HepG2 (cell line): ENCODE measurements at regions not wholly inside any gene's neighbourhood (a gene's known extent, or its start where the extent isn't known, plus 50 kb on each side); places are given as distances from the start of the nearest gene placed in this dataset.

Source experiments
- ATAC-seq: fragments of 200-7000 bp; cut with Tn5 transposase; 3 replicates; pipeline ENCODE4 v1.9.1; 2020; ENCODE audit warnings: mild to moderate bottlenecking, moderate library complexity
- BruUV-seq: library from RNA; stranded (reverse); fragments of 400-500 nt; replicated peaks from 2 replicates; lab custom pipeline; 2021; lab: Mats Ljungman, UMichigan
- CTCF ChIA-PET: fragments of 300-600 bp; formaldehyde crosslinking; extraction: SDS; loops from one replicate; lab custom pipeline; 2021; ENCODE audit warnings: low total read pairs, inconsistent platforms, low intra/inter-chr PET ratio; lab: Yijun Ruan, JAX
- POLR2A ChIA-PET: fragments of 350-600 bp; sonication (Branson Sonifier 250); formaldehyde crosslinking; loops from one replicate; lab custom pipeline; 2020; ENCODE audit warnings: antibody characterized with exemption, inconsistent platforms; lab: Yijun Ruan, JAX
- DNase-seq: peaks from one replicate; pipeline ENCODE4 v3.0.0-alpha.2; 2015; ENCODE audit warnings: low spot score
- FAIRE-seq: peaks from 3 replicates; lab custom pipeline; 2011; peaks lifted over from hg19 to GRCh38; lab: Jason Lieb, UNC
- H2AFZ ChIP-seq: one replicate; pipeline ENCODE4 v1.6.1; 2011; ENCODE audit warnings: low read length, inconsistent platforms
- H3K27ac ChIP-seq: fragments of 300-600 bp; 3 replicates; pipeline ENCODE4 v1.8.0; 2011; ENCODE audit warnings: mixed run types, mild to moderate bottlenecking, mixed read lengths, low read length, inconsistent platforms; ENCODE audit not compliant: insufficient read depth; ENCODE audit errors: extremely low read length
- H3K27me3 ChIP-seq, 2 experiments: fragments of 200-600 bp in 1 of 2; 2 replicates in 1 of 2; 3 replicates in 1 of 2; pipeline versions ENCODE4 v1.6.0 to v1.8.0; 2011; ENCODE audit warnings: low read length in 2 of 2, mild to moderate bottlenecking in 2 of 2, moderate library complexity in 2 of 2, inconsistent platforms in 1 of 2; ENCODE audit not compliant: insufficient read depth in 2 of 2, control insufficient read depth in 1 of 2
- H3K36me3 ChIP-seq, 2 experiments: fragments of 200-600 bp in 1 of 2; replicated peaks in 1 of 2; 2 replicates in 1 of 2; 3 replicates in 1 of 2; pipeline versions ENCODE4 v1.5.1 to v1.8.0; 2011; ENCODE audit warnings: low read length in 2 of 2, inconsistent platforms in 1 of 2; ENCODE audit not compliant: insufficient read depth in 2 of 2, control insufficient read depth in 1 of 2
- H3K4me1 ChIP-seq: 2 replicates; pipeline ENCODE4 v1.5.1; 2012; ENCODE audit warnings: low read length, inconsistent platforms; ENCODE audit not compliant: insufficient read depth
- H3K4me2 ChIP-seq: 2 replicates; pipeline ENCODE4 v1.6.0; 2011; ENCODE audit warnings: low read depth, low read length, inconsistent platforms
- H3K4me3 ChIP-seq, 3 experiments: fragments of 200-600 bp in 1 of 3; sonication (generic), shearing (Covaris generic) in 1 of 3; replicated peaks in 1 of 3; 2 replicates each; pipeline ENCODE4 v1.5.1; 2011 to 2016; ENCODE audit warnings: low read length in 3 of 3, inconsistent platforms in 2 of 3, low read depth in 2 of 3, mild to moderate bottlenecking in 2 of 3, control low read depth in 1 of 3, mixed read lengths in 1 of 3; ENCODE audit not compliant: insufficient read depth in 1 of 3
- H3K79me2 ChIP-seq: one replicate; pipeline ENCODE4 v1.6.1; 2011; ENCODE audit warnings: low read length, inconsistent platforms; ENCODE audit not compliant: insufficient read depth
- H3K9ac ChIP-seq: 2 replicates; pipeline ENCODE4 v1.6.0; 2011; ENCODE audit warnings: mild to moderate bottlenecking, low read depth, low read length, inconsistent platforms; ENCODE audit not compliant: insufficient read depth
- H3K9me3 ChIP-seq: 2 replicates; pipeline ENCODE4 v1.5.1; 2012; ENCODE audit warnings: mild to moderate bottlenecking, low read length
- H4K20me1 ChIP-seq: 2 replicates; pipeline ENCODE4 v1.6.0; 2011; ENCODE audit warnings: inconsistent platforms, mild to moderate bottlenecking, low read length, moderate library complexity; ENCODE audit not compliant: insufficient read depth
- EED ChIP-seq: sonication (generic); formaldehyde crosslinking; IDR thresholded peaks from 2 replicates; pipeline ENCODE4 v1.5.0; 2020; ENCODE audit warnings: mild to moderate bottlenecking, missing genetic modification reagents
- JUND ChIP-seq: sonication (generic); formaldehyde crosslinking; IDR thresholded peaks from 2 replicates; pipeline ENCODE4 v1.8.0; 2022; ENCODE audit warnings: mild to moderate bottlenecking, missing genetic modification reagents
- KLF12 ChIP-seq: sonication (generic); formaldehyde crosslinking; IDR thresholded peaks from 2 replicates; pipeline ENCODE4 v1.4.0; 2020; ENCODE audit warnings: missing genetic modification reagents, borderline replicate concordance
- MAZ ChIP-seq, 2 experiments: sonication (generic) in 1 of 2; formaldehyde crosslinking in 1 of 2; IDR thresholded peaks; 2 replicates each; pipeline versions ENCODE4 v1.5.0 to v1.6.1; 2012 to 2020; ENCODE audit warnings: low read depth in 2 of 2, mild to moderate bottlenecking in 2 of 2, borderline replicate concordance in 1 of 2, improper control_type of control experiment in 1 of 2, low read length in 1 of 2, missing genetic modification reagents in 1 of 2, moderate library complexity in 1 of 2
- PHF5A ChIP-seq: IDR thresholded peaks from one replicate; pipeline ENCODE4 v1.6.1; 2018; ENCODE audit warnings: low read depth, missing genetic modification reagents; ENCODE audit not compliant: unreplicated experiment
- SETDB1 ChIP-seq: sonication (generic); formaldehyde crosslinking; IDR thresholded peaks from 2 replicates; pipeline ENCODE4 v1.5.1; 2020; ENCODE audit warnings: missing genetic modification reagents, mild to moderate bottlenecking, borderline replicate concordance
- SYNCRIP ChIP-seq: fragments of 200-400 bp; formaldehyde crosslinking; IDR thresholded peaks from 2 replicates; pipeline ENCODE4 v1.6.1; 2018; ENCODE audit warnings: mild to moderate bottlenecking, low read depth, low read length; ENCODE audit not compliant: insufficient read depth
- ZNF761 ChIP-seq: sonication (generic); formaldehyde crosslinking; conservative IDR thresholded peaks from 2 replicates; pipeline ENCODE4 v1.4.0; 2020; ENCODE audit warnings: mild to moderate bottlenecking, missing genetic modification reagents
- WGBS: methylation state at CpG from one replicate; pipeline ENCODE4 v1.1.6; 2017; ENCODE audit warnings: low lambda C conversion rate; 5-methylcytosine and 5-hydroxymethylcytosine counted together
- in situ Hi-C: cut with HindIII; loops from 2 replicates; pipeline ENCODE4 v1.10.0; 2017; ENCODE audit warnings: low pct_unique_long_range_greater_than_20kb; ENCODE audit not compliant: extremely low pct_ligation_motif_present
- intact Hi-C: fragments of 100-400 bp; cut with micrococcal nuclease; formaldehyde crosslinking; loops from one replicate; pipeline ENCODE4 v1.10.0; 2022; ENCODE audit not compliant: unreplicated experiment
- TF ChIP-seq, protein P1 (sequence below): sonication (generic); formaldehyde crosslinking; IDR thresholded peaks from 2 replicates; pipeline ENCODE4 v1.5.1; 2020; ENCODE audit warnings: mild to moderate bottlenecking, missing genetic modification reagents, borderline replicate concordance
- TF ChIP-seq, protein P2 (sequence below): sonication (generic); formaldehyde crosslinking; IDR thresholded peaks from 2 replicates; pipeline ENCODE4 v1.5.0; 2020; ENCODE audit warnings: mild to moderate bottlenecking, missing genetic modification reagents, borderline replicate concordance
- TF ChIP-seq, protein P3 (sequence below): sonication (generic); formaldehyde crosslinking; IDR thresholded peaks from 2 replicates; pipeline ENCODE4 v1.8.0; 2022; ENCODE audit warnings: low read depth, missing genetic modification reagents

DNA sequence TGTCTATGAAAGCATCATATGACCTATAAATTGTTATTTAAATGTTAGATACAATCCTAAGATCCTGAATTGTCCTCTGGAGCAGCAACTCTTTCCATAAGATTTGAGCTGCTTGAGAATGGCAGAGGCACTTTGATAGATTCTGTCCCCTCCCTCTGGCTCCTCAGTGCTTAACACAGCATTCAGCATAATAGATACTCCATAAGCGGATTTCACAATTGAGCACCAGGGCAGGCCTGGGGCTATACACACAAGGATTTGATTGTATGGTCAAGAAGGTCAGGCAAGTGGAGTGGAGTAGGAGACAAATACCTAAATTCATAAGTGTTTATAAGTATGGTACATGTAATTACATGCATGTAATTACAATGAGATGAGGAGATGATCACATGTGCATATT, 96.3 kb downstream of the FOXD1 start:
- no TSS peak for BruUV-seq
- no peak overlapping the region for H3K4me2 ChIP-seq
- no peaks in the 10 kb centered on the region for H3K4me1 ChIP-seq
- H2AFZ ChIP-seq, result no peak overlapping the region
- no peak overlapping the region for H3K4me3 ChIP-seq
- H3K79me2 ChIP-seq, result no peaks in the 10 kb centered on the region
- intact Hi-C loops, result no loop called here
- CTCF ChIA-PET, result no interaction called here
- peaks cover 0 to 4% of the 10 kb centered on the region in 2 experiments; a peak in 1 of 5 replicates for H3K27me3 ChIP-seq
- no peaks in the 10 kb centered on the region for H4K20me1 ChIP-seq
- no peak overlapping the region for H3K9ac ChIP-seq
- POLR2A ChIA-PET, result no interaction called here
- WGBS, result 9% methylated on average over 1 of the region's 1 CpG
- no peak for DNase-seq
- no peak for ATAC-seq
- in situ Hi-C loops, result no loop called here
- TF ChIP-seq ZNF761 (CRISPR knock-in tag) (no peak), EED (CRISPR knock-in tag) (no peak), JUND (CRISPR knock-in tag) (no peak)
- no peak overlapping the region for H3K27ac ChIP-seq
- H3K36me3 ChIP-seq, result no peaks in the 10 kb centered on the region
- FAIRE-seq, result no peak
- peaks cover 3% of the 10 kb centered on the region; the same call in 1 of the 2 replicates for H3K9me3 ChIP-seq

DNA sequence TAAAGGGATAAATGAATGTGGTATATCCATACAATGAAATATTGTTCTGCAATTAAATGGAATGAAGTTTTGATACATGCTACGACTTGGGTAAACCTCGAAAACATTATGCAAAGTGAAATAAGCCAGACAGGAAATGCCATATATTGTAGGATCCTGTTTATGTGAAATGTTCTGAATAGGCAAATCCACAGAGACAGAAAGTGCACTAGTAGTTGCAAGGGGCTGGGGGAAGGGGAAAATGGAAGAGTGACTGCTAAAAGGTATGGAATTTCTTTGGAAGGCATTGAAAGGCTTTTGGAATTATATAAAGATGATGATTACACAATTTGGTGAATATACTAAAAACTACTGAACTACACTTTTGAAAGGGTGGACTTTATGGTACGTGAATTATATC, 97.0 kb downstream of the FOXD1 start:
- no TSS peak for BruUV-seq
- H3K36me3 ChIP-seq, result no peaks in the 10 kb centered on the region
- H3K9ac ChIP-seq, result no peak overlapping the region
- no peaks in the 10 kb centered on the region for H3K4me1 ChIP-seq
- in situ Hi-C loops (no loop called here), intact Hi-C loops (no loop called here)
- DNase-seq (no peak), FAIRE-seq (no peak), ATAC-seq (no peak)
- peaks cover 9% of the 10 kb centered on the region; the same call in 1 of the 2 replicates for H3K9me3 ChIP-seq
- POLR2A ChIA-PET, result no interaction called here
- H3K4me2 ChIP-seq, result no peak overlapping the region
- no peak overlapping the region for H3K4me3 ChIP-seq
- H4K20me1 ChIP-seq, result no peaks in the 10 kb centered on the region
- 0% methylated on average over 3 of the region's 3 CpGs for WGBS
- no peak overlapping the region for H2AFZ ChIP-seq
- no peaks in the 10 kb centered on the region for H3K79me2 ChIP-seq
- CTCF ChIA-PET, result no interaction called here
- H3K27ac ChIP-seq, result no peak overlapping the region
- peaks cover 0 to 3% of the 10 kb centered on the region in 2 experiments; a peak in 1 of 5 replicates for H3K27me3 ChIP-seq
- TF ChIP-seq SYNCRIP (no peak), KLF12 (CRISPR knock-in tag) (no peak), MAZ (IDR thresholded peaks at IDR 0.05; ENCODE audit: borderline replicate concordance, low read depth, low read length) (no peak), MAZ (CRISPR knock-in tag; IDR thresholded peaks at IDR 0.05; ENCODE audit: low read depth) (no peak), PHF5A (CRISPR knock-in tag) (no peak), SETDB1 (no peak)
- TF ChIP-seq, protein P1, sequence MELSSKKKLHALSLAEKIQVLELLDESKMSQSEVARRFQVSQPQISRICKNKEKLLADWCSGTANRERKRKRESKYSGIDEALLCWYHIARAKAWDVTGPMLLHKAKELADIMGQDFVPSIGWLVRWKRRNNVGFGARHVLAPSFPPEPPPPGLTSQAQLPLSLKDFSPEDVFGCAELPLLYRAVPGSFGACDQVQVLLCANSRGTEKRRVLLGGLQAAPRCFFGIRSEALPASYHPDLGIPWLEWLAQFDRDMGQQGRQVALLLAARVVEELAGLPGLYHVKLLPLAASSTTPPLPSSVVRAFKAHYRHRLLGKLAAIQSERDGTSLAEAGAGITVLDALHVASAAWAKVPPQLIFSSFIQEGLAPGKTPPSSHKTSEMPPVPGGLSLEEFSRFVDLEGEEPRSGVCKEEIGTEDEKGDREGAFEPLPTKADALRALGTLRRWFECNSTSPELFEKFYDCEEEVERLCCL (CRISPR knock-in tag), result no peak
- TF ChIP-seq, protein P2, sequence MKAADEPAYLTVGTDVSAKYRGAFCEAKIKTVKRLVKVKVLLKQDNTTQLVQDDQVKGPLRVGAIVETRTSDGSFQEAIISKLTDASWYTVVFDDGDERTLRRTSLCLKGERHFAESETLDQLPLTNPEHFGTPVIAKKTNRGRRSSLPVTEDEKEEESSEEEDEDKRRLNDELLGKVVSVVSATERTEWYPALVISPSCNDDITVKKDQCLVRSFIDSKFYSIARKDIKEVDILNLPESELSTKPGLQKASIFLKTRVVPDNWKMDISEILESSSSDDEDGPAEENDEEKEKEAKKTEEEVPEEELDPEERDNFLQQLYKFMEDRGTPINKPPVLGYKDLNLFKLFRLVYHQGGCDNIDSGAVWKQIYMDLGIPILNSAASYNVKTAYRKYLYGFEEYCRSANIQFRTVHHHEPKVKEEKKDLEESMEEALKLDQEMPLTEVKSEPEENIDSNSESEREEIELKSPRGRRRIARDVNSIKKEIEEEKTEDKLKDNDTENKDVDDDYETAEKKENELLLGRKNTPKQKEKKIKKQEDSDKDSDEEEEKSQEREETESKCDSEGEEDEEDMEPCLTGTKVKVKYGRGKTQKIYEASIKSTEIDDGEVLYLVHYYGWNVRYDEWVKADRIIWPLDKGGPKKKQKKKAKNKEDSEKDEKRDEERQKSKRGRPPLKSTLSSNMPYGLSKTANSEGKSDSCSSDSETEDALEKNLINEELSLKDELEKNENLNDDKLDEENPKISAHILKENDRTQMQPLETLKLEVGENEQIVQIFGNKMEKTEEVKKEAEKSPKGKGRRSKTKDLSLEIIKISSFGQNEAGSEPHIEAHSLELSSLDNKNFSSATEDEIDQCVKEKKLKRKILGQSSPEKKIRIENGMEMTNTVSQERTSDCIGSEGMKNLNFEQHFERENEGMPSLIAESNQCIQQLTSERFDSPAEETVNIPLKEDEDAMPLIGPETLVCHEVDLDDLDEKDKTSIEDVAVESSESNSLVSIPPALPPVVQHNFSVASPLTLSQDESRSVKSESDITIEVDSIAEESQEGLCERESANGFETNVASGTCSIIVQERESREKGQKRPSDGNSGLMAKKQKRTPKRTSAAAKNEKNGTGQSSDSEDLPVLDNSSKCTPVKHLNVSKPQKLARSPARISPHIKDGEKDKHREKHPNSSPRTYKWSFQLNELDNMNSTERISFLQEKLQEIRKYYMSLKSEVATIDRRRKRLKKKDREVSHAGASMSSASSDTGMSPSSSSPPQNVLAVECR (CRISPR knock-in tag), result no peak
- TF ChIP-seq, protein P3, sequence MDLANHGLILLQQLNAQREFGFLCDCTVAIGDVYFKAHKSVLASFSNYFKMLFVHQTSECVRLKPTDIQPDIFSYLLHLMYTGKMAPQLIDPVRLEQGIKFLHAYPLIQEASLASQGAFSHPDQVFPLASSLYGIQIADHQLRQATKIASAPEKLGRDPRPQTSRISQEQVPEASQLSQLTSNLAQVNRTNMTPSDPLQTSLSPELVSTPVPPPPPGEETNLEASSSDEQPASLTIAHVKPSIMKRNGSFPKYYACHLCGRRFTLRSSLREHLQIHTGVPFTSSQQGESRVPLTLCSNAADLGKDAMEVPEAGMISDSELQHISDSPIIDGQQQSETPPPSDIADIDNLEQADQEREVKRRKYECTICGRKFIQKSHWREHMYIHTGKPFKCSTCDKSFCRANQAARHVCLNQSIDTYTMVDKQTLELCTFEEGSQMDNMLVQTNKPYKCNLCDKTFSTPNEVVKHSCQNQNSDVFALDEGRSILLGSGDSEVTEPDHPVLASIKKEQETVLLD (CRISPR knock-in tag), result no peak
